ENCODE measurements at regions not wholly inside any gene's neighbourhood (a gene's known extent, or its start where the extent isn't known, plus 50 kb on each side); places are given as distances from the start of the nearest gene placed in this dataset.

DNA sequence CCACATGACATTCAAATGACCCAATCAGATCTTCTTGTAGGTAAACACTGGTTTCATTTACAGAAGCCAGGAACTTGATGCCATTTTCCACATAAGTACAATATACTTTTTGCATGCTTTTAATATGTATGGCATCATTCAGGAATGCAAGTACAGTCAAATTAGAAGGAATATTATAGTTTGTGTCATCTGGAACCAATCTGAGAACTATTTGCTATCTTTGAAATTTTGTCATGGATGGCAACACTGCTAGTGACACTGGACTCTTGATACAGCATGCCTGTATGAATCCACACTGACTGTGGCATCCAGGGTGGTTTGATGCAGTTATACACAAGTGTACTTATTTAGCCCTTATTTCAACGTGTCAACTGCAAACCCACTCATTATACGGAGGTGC lies 141.6 kb downstream of the EBLN2 start:
- no peaks in the 10 kb centered on the region for H3K4me1 Mint-ChIP-seq
- Histone ChIP-seq H3K27ac (ENCODE audit: low read length) (no peak overlapping the region), H3K9me3 (ENCODE audit: control insufficient read depth, insufficient read depth, low read length) (no peaks in the 10 kb centered on the region), H3K27me3 (ENCODE audit: control insufficient read depth, insufficient read depth, low read length) (no peaks in the 10 kb centered on the region), H3K4me3 (ENCODE audit: low read length) (no peak overlapping the region), H3K36me3 (ENCODE audit: control insufficient read depth, insufficient read depth, low read length) (no peaks in the 10 kb centered on the region), H3K4me1 (ENCODE audit: control insufficient read depth, insufficient read depth, low read length) (no peaks in the 10 kb centered on the region)
- H3K36me3 Mint-ChIP-seq = no peaks in the 10 kb centered on the region
- TF ChIP-seq, protein P1, sequence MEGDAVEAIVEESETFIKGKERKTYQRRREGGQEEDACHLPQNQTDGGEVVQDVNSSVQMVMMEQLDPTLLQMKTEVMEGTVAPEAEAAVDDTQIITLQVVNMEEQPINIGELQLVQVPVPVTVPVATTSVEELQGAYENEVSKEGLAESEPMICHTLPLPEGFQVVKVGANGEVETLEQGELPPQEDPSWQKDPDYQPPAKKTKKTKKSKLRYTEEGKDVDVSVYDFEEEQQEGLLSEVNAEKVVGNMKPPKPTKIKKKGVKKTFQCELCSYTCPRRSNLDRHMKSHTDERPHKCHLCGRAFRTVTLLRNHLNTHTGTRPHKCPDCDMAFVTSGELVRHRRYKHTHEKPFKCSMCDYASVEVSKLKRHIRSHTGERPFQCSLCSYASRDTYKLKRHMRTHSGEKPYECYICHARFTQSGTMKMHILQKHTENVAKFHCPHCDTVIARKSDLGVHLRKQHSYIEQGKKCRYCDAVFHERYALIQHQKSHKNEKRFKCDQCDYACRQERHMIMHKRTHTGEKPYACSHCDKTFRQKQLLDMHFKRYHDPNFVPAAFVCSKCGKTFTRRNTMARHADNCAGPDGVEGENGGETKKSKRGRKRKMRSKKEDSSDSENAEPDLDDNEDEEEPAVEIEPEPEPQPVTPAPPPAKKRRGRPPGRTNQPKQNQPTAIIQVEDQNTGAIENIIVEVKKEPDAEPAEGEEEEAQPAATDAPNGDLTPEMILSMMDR (IDR thresholded peaks at IDR 0.05) = no peak
- DNase-seq (no peak), ATAC-seq (no peak)
- peaks cover 0 to 2% of the 10 kb centered on the region in 2 donors for H3K9me3 Mint-ChIP-seq
- 71% methylated on average over 2 of the region's 2 CpGs for WGBS (ENCODE audit: insufficient coverage)
- intact Hi-C loops (cut with micrococcal nuclease) = no loop called here
- H3K27me3 Mint-ChIP-seq (ENCODE audit: low read depth in 2 of 2) = no peaks in the 10 kb centered on the region
- H3K4me3 Mint-ChIP-seq = no peak overlapping the region
- no peak overlapping the region for H3K27ac Mint-ChIP-seq

DNA sequence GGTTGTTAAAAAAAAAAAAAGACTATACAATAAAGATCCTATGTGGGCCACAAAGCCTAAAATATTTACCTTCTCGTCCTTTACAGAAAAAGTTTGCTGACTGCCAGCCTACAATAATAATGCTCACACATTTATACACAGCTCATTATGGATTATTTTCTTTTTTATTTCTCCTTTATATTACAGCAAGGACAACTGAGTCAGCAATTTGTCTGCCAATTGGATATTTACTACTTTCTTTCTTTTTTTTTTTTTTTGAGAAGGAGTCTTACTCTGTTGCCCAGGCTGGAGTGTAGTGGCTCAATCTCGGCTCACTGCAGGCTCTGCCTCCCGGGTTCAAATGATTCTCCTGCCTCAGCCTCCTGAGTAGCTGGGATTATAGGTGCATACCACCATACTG lies 142.2 kb downstream of the EBLN2 start:
- 71% methylated on average over 3 of the region's 3 CpGs for WGBS (ENCODE audit: insufficient coverage)
- intact Hi-C loops (cut with micrococcal nuclease) = no loop called here
- H3K4me1 ChIP-seq (ENCODE audit: control insufficient read depth, insufficient read depth, low read length) = no peaks in the 10 kb centered on the region
- no peak overlapping the region for H3K27ac Mint-ChIP-seq
- H3K36me3 ChIP-seq (ENCODE audit: control insufficient read depth, insufficient read depth, low read length) = no peaks in the 10 kb centered on the region
- H3K4me3 Mint-ChIP-seq = no peak overlapping the region
- no peak overlapping the region for H3K27ac ChIP-seq (ENCODE audit: low read length)
- H3K9me3 Mint-ChIP-seq = peaks cover 0 to 2% of the 10 kb centered on the region in 2 donors
- H3K9me3 ChIP-seq (ENCODE audit: control insufficient read depth, insufficient read depth, low read length) = no peaks in the 10 kb centered on the region
- no peaks in the 10 kb centered on the region for H3K4me1 Mint-ChIP-seq
- no peaks in the 10 kb centered on the region for H3K27me3 Mint-ChIP-seq (ENCODE audit: low read depth in 2 of 2)
- ATAC-seq (no peak), DNase-seq (no peak)
- TF ChIP-seq, protein P1 (IDR thresholded peaks at IDR 0.05) = no peak
- no peaks in the 10 kb centered on the region for H3K36me3 Mint-ChIP-seq
- H3K4me3 ChIP-seq (ENCODE audit: low read length) = no peak overlapping the region
- no peaks in the 10 kb centered on the region for H3K27me3 ChIP-seq (ENCODE audit: control insufficient read depth, insufficient read depth, low read length)

DNA sequence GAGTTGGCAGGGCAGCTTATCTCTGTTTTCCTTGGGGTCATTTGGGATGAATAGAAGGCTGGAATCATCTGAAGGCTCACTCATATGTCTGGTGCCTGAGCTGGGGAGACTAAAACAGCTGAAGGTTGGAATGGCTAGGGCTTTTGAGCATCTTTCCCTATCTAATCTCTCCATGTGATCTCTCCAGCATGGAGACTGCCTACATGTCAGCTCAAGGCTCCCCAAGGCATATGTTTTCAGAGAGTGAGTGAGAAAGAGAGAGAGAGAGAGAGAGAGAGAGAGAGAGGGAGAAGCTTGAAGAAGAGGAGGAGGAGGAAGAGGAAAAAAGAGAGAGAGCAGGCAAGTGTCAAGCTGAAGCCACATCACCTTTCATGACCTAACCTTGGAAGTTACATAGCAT lies 143.4 kb downstream of the EBLN2 start:
- H3K27ac Mint-ChIP-seq = no peak overlapping the region
- DNase-seq = no peak
- ATAC-seq = no peak
- H3K36me3 ChIP-seq (ENCODE audit: control insufficient read depth, insufficient read depth, low read length) = no peaks in the 10 kb centered on the region
- no peaks in the 10 kb centered on the region for H3K9me3 ChIP-seq (ENCODE audit: control insufficient read depth, insufficient read depth, low read length)
- intact Hi-C loops (cut with micrococcal nuclease) = no loop called here
- H3K4me1 Mint-ChIP-seq = no peaks in the 10 kb centered on the region
- H3K27ac ChIP-seq (ENCODE audit: low read length) = no peak overlapping the region
- TF ChIP-seq, protein P1 (IDR thresholded peaks at IDR 0.05) = no peak
- no peaks in the 10 kb centered on the region for H3K27me3 Mint-ChIP-seq (ENCODE audit: low read depth in 2 of 2)
- H3K9me3 Mint-ChIP-seq = peaks cover 0 to 2% of the 10 kb centered on the region in 2 donors
- no peak overlapping the region for H3K4me3 Mint-ChIP-seq
- H3K4me1 ChIP-seq (ENCODE audit: control insufficient read depth, insufficient read depth, low read length) = no peaks in the 10 kb centered on the region
- no peaks in the 10 kb centered on the region for H3K27me3 ChIP-seq (ENCODE audit: control insufficient read depth, insufficient read depth, low read length)
- no peak overlapping the region for H3K4me3 ChIP-seq (ENCODE audit: low read length)
- H3K36me3 Mint-ChIP-seq = no peaks in the 10 kb centered on the region

DNA sequence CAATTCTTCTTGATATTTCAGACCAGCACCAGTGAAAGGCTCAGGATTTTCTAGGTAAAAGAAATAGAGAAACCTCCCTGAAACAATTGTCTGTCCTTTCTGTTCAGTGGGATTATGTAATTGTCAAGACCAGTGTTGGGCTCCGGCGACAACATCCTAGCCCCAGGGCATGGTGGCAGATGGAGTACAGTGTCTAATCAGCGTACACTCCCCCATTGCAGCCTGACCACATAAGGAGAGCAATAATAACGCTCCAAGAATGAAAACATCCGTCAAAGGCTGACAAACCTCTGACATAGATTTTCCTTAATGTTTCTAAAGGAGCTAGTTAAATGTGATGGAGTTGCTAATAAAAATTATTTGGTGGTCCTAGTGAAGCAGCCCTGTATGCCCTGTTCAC lies 144.6 kb downstream of the EBLN2 start:
- no peak for ATAC-seq
- Mint-ChIP-seq H3K27me3 (ENCODE audit: low read depth in 2 of 2) (no peaks in the 10 kb centered on the region), H3K4me1 (no peaks in the 10 kb centered on the region)

More for the DNA sequence above, 144.6 kb downstream of the EBLN2 start:
- Histone ChIP-seq H3K4me1 (ENCODE audit: control insufficient read depth, insufficient read depth, low read length) (no peaks in the 10 kb centered on the region), H3K27me3 (ENCODE audit: control insufficient read depth, insufficient read depth, low read length) (no peaks in the 10 kb centered on the region), H3K27ac (ENCODE audit: low read length) (no peak overlapping the region), H3K4me3 (ENCODE audit: low read length) (no peak overlapping the region), H3K9me3 (ENCODE audit: control insufficient read depth, insufficient read depth, low read length) (no peaks in the 10 kb centered on the region), H3K36me3 (ENCODE audit: control insufficient read depth, insufficient read depth, low read length) (no peaks in the 10 kb centered on the region)
- TF ChIP-seq, protein P1 (IDR thresholded peaks at IDR 0.05) = no peak
- no peak for DNase-seq
- Mint-ChIP-seq H3K9me3 (peaks cover 0 to 2% of the 10 kb centered on the region in 2 donors), H3K4me3 (no peak overlapping the region), H3K27ac (no peak overlapping the region), H3K36me3 (no peaks in the 10 kb centered on the region)
- WGBS (ENCODE audit: insufficient coverage) = 91% methylated on average over 5 of the region's 5 CpGs
- intact Hi-C loops (cut with micrococcal nuclease) = no loop called here
